ENCODE measurements at regions not wholly inside any gene's neighbourhood (a gene's known extent, or its start where the extent isn't known, plus 50 kb on each side); places are given as distances from the start of the nearest gene placed in this dataset.
"Not testable (repeated sequence)": the region's sequence is repeated elsewhere in the genome, so short reads cannot be mapped to it uniquely, and the experiment has no call there.

GRCh38 chr7:21317966-21318915 is 109.6 kb upstream of the SP4 start:
- no peak for DNase-seq

GRCh38 chr7:21318916-21319270 is 109.0 kb upstream of the SP4 start:
- H3K9me3 Mint-ChIP-seq: peaks cover 2% of the 10 kb centered on the region
- H3K27ac Mint-ChIP-seq: no peak overlapping the region
- H3K4me3 Mint-ChIP-seq: no peak overlapping the region
- H3K27me3 Mint-ChIP-seq: no peaks in the 10 kb centered on the region
- no peak for DNase-seq
- peaks cover 3% of the 10 kb centered on the region for H3K4me1 Mint-ChIP-seq (ENCODE audit: low read depth)
- no peaks in the 10 kb centered on the region for H3K36me3 Mint-ChIP-seq (ENCODE audit: low read depth)

More at GRCh38 chr7:21317966-21318915, 109.6 kb upstream of the SP4 start:
- H3K27ac Mint-ChIP-seq: no peak overlapping the region
- H3K4me3 Mint-ChIP-seq: no peak overlapping the region
- no peaks in the 10 kb centered on the region for H3K36me3 Mint-ChIP-seq (ENCODE audit: low read depth)
- peaks cover 2% of the 10 kb centered on the region for H3K9me3 Mint-ChIP-seq
- no peaks in the 10 kb centered on the region for H3K27me3 Mint-ChIP-seq
- peaks cover 3% of the 10 kb centered on the region for H3K4me1 Mint-ChIP-seq (ENCODE audit: low read depth)

GRCh38 chr7:21326241-21326640 is 101.6 kb upstream of the SP4 start:
- no peaks in the 10 kb centered on the region for H3K36me3 Mint-ChIP-seq (ENCODE audit: low read depth)
- peaks cover 3% of the 10 kb centered on the region for H3K9me3 Mint-ChIP-seq
- H3K4me1 Mint-ChIP-seq (ENCODE audit: low read depth): peaks cover 2% of the 10 kb centered on the region
- H3K4me3 Mint-ChIP-seq: no peak overlapping the region
- DNase-seq: no peak
- no peak overlapping the region for H3K27ac Mint-ChIP-seq
- H3K27me3 Mint-ChIP-seq: no peaks in the 10 kb centered on the region

- peaks cover 3% of the 10 kb centered on the region for H3K9me3 Mint-ChIP-seq
Measured at GRCh38 chr7:21326921-21327320, 101.0 kb upstream of the SP4 start.

GRCh38 chr7:21327422-21328409 is 100.2 kb upstream of the SP4 start:
- H3K9me3 Mint-ChIP-seq: peaks cover 3% of the 10 kb centered on the region
- H3K36me3 Mint-ChIP-seq (ENCODE audit: low read depth): no peaks in the 10 kb centered on the region
- H3K4me3 Mint-ChIP-seq: no peak overlapping the region
- no peak overlapping the region for H3K27ac Mint-ChIP-seq
- DNase-seq: no peak
- peaks cover 2% of the 10 kb centered on the region for H3K4me1 Mint-ChIP-seq (ENCODE audit: low read depth)
- H3K27me3 Mint-ChIP-seq: no peaks in the 10 kb centered on the region

More at GRCh38 chr7:21326921-21327320, 101.0 kb upstream of the SP4 start:
- no peak overlapping the region for H3K27ac Mint-ChIP-seq
- no peak overlapping the region for H3K4me3 Mint-ChIP-seq
- DNase-seq: no peak
- H3K36me3 Mint-ChIP-seq (ENCODE audit: low read depth): no peaks in the 10 kb centered on the region
- peaks cover 2% of the 10 kb centered on the region for H3K4me1 Mint-ChIP-seq (ENCODE audit: low read depth)
- no peaks in the 10 kb centered on the region for H3K27me3 Mint-ChIP-seq

- peaks cover 2% of the 10 kb centered on the region for H3K4me1 Mint-ChIP-seq (ENCODE audit: low read depth)
- peaks cover 3% of the 10 kb centered on the region for H3K9me3 Mint-ChIP-seq
- H3K4me3 Mint-ChIP-seq: no peak overlapping the region
- no peak for DNase-seq
- H3K27ac Mint-ChIP-seq: no peak overlapping the region
- H3K27me3 Mint-ChIP-seq: no peaks in the 10 kb centered on the region
- H3K36me3 Mint-ChIP-seq (ENCODE audit: low read depth): no peaks in the 10 kb centered on the region
Measured at GRCh38 chr7:21330462-21331178, 97.3 kb upstream of the SP4 start.

GRCh38 chr7:21334906-21335305 is 93.0 kb upstream of the SP4 start:
- H3K27ac Mint-ChIP-seq: no peak overlapping the region

GRCh38 chr7:21336743-21337142 is 91.1 kb upstream of the SP4 start:
- Mint-ChIP-seq H3K4me1 (ENCODE audit: low read depth) (peaks cover 33% of the 10 kb centered on the region), H3K36me3 (ENCODE audit: low read depth) (peaks cover 5% of the 10 kb centered on the region), H3K4me3 (no peak overlapping the region), H3K27ac (no peak overlapping the region), H3K9me3 (peaks cover 10% of the 10 kb centered on the region), H3K27me3 (no peaks in the 10 kb centered on the region)
- DNase-seq: no peak

More at GRCh38 chr7:21334906-21335305, 93.0 kb upstream of the SP4 start:
- Mint-ChIP-seq H3K27me3 (no peaks in the 10 kb centered on the region), H3K4me3 (no peak overlapping the region), H3K9me3 (no peaks in the 10 kb centered on the region), H3K36me3 (ENCODE audit: low read depth) (no peaks in the 10 kb centered on the region), H3K4me1 (ENCODE audit: low read depth) (peaks cover 25% of the 10 kb centered on the region)
- DNase-seq: no peak

- peak overlapping the region; percentile 24 for H3K4me3 Mint-ChIP-seq
- peaks cover 5% of the 10 kb centered on the region for H3K36me3 Mint-ChIP-seq (ENCODE audit: low read depth)
- no peaks in the 10 kb centered on the region for H3K27me3 Mint-ChIP-seq
- H3K27ac Mint-ChIP-seq: peak overlapping the region; percentile 92
- H3K9me3 Mint-ChIP-seq: peaks cover 10% of the 10 kb centered on the region
- H3K4me1 Mint-ChIP-seq (ENCODE audit: low read depth): peaks cover 34% of the 10 kb centered on the region
- DNase-seq: peak; percentile 50
Measured at GRCh38 chr7:21338728-21339164, 89.1 kb upstream of the SP4 start.

- not testable (repeated sequence) for H3K27me3 Mint-ChIP-seq; DNase-seq; H3K36me3 Mint-ChIP-seq (ENCODE audit: low read depth); H3K4me3 Mint-ChIP-seq; H3K27ac Mint-ChIP-seq
- H3K9me3 Mint-ChIP-seq: peaks cover 12% of the 10 kb centered on the region
- peaks cover 11% of the 10 kb centered on the region for H3K4me1 Mint-ChIP-seq (ENCODE audit: low read depth)
Measured at GRCh38 chr7:21344900-21345299, 83.0 kb upstream of the SP4 start.

- Mint-ChIP-seq H3K9me3 (peaks cover 10% of the 10 kb centered on the region), H3K27me3 (no peaks in the 10 kb centered on the region), H3K4me1 (ENCODE audit: low read depth) (peaks cover 6% of the 10 kb centered on the region), H3K4me3 (no peak overlapping the region), H3K27ac (no peak overlapping the region), H3K36me3 (ENCODE audit: low read depth) (peaks cover 2% of the 10 kb centered on the region)
- no peak for DNase-seq
Measured at GRCh38 chr7:21345361-21345760, 82.5 kb upstream of the SP4 start.

- Mint-ChIP-seq H3K9me3 (peaks cover 2% of the 10 kb centered on the region), H3K36me3 (ENCODE audit: low read depth) (no peaks in the 10 kb centered on the region), H3K4me1 (ENCODE audit: low read depth) (peaks cover 3% of the 10 kb centered on the region), H3K27ac (no peak overlapping the region), H3K27me3 (no peaks in the 10 kb centered on the region), H3K4me3 (no peak overlapping the region)
- no peak for DNase-seq
Measured at GRCh38 chr7:21346297-21346696, 81.6 kb upstream of the SP4 start.

GRCh38 chr7:21352540-21353387 is 75.1 kb upstream of the SP4 start:
- H3K4me3 Mint-ChIP-seq: peak overlapping the region; percentile 43
- H3K9me3 Mint-ChIP-seq: peaks cover 5% of the 10 kb centered on the region
- peaks cover 56% of the 10 kb centered on the region for H3K4me1 Mint-ChIP-seq (ENCODE audit: low read depth)
- no peak for DNase-seq
- H3K27ac Mint-ChIP-seq: peak overlapping the region; percentile 91
- no peaks in the 10 kb centered on the region for H3K36me3 Mint-ChIP-seq (ENCODE audit: low read depth)
- H3K27me3 Mint-ChIP-seq: no peaks in the 10 kb centered on the region
